Activated CD4-positive, alpha-beta T cell treated with anti-CD3 and anti-CD28 coated beads, Interleukin-2, amount 50 U/mL, for 48 hours (primary cell): ENCODE measurements at regions not wholly inside any gene's neighbourhood (a gene's known extent, or its start where the extent isn't known, plus 50 kb on each side); places are given as distances from the start of the nearest gene placed in this dataset.
"Not testable (repeated sequence)": the region's sequence is repeated elsewhere in the genome, so short reads cannot be mapped to it uniquely, and the experiment has no call there.

ENCODE experiments used
- DNase-seq, 2 experiments: peaks; one replicate each; pipeline ENCODE4 v3.0.0-alpha.2; 2020

DNA sequence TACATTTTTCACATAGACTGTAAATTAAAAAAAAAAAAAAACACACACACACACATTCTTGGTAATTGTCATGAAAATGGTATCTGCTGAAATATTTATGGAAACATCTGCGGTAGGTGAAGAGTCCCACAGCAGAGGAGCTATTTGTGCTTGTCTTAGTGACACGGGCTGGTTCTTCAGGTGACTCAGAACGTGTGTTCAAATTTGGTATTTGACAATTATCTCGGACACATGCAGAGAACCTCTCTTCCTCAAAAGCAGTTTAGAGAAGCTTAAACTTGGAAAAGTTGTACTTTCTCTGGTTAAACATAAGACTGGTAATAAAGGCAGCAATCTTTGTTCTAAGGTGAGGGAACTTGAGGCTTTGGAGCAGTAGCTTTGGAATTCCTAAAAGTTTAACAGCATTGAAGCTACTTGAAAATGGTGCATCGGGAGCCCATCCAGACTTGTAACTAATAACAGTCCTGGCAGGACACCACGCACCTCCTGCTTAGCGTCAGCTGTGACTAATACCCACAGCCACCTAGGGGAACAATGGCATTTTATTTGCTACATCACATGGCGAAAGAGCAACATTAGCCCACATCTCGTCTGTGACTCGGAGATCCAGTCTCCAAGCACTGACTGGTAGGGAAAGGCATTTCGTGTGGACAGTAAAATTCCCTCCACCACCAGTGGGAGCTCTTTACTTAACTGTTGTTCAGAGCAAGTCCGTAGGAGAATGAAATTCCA lies 1505.1 kb upstream of the SLC10A2 start:
- DNase-seq = peak in 1 of 2 experiments; percentile 5

DNA sequence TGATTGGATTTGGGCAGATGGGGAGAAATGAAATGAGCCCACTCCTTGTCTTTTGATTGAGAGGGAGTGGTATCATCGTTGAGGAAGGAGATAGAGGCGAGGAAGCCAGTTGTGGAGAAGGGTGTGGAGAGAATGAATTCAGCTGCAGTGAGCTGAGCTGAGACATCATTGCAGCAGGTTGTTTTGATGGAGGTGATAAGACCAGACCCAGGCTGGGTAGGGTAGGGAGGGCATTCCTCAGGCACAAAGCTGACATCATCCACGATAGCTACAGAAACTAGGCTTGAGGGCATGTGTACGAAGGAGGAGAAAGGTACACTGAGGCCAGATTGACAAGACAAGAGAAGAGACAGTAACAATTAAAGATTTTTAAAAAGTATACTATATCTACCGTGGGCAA lies 1500.9 kb upstream of the SLC10A2 start:
- no peak for DNase-seq

DNA sequence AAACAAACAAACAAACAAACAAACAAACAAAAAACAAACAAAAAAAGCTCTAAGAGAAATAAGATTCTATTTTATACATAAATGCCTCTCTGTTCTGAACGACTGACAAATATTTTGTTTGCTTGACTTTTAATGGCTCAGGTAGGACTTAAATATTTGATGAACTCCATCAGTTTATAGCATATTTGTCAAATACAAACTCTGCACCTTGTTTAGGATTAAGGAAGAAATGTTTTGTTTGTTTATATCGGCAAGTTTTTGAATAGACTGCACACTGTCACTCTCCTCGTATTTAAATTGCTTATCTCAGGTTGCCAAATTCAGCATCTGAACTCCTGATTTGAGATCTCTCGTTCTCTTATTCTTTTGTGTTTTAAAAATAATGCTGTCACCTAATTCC lies 1499.7 kb upstream of the SLC10A2 start:
- DNase-seq = no peak

DNA sequence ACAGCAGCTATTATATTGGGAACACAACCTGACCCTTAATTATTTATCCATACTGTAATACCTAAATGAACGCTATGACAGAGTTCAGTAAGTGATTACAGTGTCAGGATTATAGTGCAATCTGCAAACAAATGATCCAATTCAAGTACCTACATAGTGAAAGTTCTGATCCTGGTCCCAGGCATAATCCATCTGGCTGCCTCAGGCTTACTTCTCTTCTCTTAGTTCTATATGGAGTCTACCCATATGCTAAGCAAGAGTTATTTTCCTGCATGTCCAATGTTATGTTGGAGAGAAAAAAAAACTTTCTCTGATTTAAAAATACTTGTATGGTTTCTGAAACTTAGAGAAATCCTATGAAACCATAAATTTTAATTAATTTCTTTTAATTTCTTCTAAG lies 1487.7 kb upstream of the SLC10A2 start:
- DNase-seq = no peak

- no peak for DNase-seq
Observed at GRCh38 chr13:104553186-104553585, 1487.0 kb upstream of the SLC10A2 start.

DNA sequence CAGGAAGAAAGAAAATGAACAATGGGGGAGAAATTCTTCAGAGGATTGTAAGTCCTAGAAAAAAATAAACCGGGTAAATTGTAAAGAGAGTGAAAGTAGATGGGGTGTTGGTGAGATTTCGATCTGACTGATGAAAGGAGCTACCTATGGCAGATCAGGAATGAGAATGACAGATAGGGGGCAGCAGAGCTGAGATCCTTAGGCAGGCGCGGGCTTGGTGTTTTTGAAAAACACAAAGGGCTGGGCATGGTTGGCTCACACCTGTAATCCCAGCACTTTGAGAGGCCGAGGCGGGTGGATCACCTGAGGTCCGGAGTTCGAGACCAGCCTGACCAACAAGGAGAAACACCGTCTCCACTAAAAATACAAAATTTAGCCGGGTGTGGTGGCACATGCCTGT lies 1468.6 kb upstream of the SLC10A2 start:
- no peak for DNase-seq

GRCh38 chr13:104532132-104532531 lies 1465.9 kb upstream of the SLC10A2 start:
- no peak for DNase-seq

DNA sequence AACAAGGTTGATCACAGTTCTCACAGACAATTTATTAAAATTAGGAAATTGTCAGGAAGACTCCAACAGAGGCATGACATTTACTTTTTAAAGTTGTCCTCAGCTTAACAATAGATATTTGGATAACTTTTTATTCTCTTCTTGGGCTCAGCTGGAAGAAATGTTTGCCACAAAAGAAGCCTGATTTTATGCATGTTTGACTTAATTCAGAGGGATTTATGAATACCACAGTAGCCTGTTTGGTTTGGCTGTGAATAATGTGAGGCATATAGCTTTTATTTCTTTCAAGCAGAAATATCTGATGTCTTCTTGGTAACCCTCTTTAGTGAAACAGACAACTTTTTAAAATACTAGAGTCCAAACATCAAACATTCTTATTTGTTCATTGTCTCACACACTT lies 1464.5 kb upstream of the SLC10A2 start:
- DNase-seq = no peak

DNA sequence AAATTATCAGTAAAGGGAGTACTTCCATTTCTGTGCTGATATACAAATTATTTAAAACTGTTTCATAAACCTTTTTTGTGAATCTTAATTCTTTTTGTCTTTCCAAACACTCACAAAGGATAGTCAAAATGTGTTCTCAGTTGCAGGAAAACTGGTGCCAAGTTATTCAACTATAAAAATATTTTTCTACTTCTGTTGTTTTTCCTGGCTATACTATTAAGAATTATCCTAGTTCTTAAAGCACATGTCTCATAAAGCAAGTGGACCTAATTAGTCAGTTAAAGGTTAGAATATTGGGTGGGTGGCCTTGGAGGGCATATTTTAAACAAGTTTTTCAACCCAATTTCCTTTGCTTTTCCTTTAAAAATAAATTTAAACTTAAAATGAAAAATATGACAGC lies 1460.3 kb upstream of the SLC10A2 start:
- DNase-seq = no peak

- no peak for DNase-seq
Observed at GRCh38 chr13:104525467-104525866, 1459.2 kb upstream of the SLC10A2 start.

DNA sequence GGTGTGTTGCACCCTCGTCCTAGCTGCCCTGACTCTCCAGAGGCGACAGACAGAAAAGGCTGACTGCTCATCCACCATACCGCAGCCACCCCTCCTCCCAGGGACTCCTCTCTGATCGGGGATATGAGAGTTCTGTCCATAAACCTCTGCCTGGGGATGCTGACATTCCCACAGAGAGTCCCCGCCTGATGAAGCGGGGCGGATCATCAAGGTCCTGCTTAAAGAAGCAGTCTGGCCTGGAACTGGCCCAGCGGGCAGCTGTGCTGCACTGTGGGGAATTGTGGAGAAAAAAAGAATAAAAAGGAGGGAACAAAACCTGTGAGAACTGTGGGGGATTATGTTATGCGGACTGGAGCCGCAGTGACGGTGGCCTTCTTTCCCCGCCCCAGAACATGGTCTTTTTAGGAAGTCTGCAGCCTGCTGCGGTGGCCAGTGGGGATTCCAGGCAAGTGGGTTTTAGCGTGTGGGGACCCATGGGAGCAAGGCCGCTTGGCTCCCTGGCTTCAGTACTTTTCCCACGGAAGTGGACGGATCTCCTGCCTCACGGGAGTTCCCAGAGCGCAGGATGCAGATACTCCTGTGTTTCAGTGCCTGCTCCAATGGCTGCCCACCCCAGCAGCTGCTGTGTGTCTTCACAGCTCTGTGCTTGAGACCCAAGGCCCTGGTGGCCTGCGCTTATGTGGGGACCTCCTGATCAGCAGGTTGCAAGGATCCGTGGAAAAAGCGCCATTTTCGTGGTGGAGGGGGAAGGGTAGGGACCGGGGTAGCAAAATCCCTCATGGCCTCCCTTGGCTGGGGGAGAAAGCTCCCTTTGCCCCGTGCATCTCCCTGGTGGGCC lies 1456.2 kb upstream of the SLC10A2 start:
- DNase-seq = no peak

- DNase-seq = no peak
Observed at GRCh38 chr13:104510422-104510821, 1444.2 kb upstream of the SLC10A2 start.

DNA sequence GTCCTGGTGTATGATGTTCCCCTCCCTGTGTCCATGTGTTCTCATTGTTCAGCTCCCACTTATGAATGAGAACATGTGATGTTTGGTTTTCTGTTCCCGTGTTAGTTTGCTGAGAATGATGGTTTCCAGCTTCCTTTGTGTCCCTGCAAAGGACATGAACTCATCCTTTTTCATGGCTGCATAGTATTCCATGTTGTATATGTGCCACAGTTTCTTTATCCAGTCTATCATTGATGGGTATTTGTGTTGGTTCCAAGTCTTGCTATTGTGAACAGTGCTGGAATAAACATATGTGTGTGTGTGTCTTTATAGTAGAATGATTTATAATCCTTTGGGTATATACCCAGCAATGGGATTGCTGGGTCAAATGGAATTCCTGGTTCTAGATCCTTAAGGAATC lies 1427.3 kb upstream of the SLC10A2 start:
- not testable (repeated sequence) for DNase-seq

DNA sequence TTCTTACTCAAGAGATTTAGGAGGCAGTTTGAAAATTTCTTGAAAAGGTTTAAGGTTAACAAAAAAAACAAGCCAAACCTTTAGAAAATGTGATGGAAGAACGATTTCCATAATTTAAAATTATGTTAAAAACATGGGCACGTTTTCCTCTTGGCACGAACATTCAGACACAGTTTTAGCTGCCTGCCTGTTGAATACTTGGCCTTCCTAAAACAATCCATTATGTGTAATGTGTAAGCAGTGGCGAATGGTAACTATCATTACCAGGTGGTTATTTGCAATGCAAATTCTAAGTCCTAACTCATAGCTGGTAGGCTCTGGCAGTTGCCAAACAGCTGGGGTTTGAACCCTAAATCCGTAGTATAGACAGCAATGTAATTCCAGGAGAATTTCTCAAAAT lies 1425.7 kb upstream of the SLC10A2 start:
- DNase-seq = no peak

GRCh38 chr13:104487006-104487405 lies 1420.8 kb upstream of the SLC10A2 start:
- DNase-seq = no peak

DNA sequence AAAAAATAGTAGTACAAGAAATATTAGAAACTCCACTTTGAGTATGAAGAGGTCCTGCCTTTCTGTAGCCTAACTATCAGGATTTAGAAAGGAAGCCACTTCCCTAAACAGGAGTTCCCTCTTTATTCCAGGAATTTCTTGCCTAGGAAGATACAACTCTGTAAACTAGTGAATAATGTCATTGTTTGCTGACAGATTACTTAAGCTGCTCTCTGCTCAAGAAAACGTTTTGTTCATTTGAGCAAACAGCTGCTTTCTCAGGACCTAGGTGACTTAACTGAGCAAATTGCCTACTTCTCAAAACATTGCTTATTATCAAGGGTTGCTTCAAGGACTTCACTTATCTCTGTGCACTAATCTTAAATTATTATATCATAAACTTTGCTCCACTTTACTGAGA lies 1419.4 kb upstream of the SLC10A2 start:
- DNase-seq = no peak

DNA sequence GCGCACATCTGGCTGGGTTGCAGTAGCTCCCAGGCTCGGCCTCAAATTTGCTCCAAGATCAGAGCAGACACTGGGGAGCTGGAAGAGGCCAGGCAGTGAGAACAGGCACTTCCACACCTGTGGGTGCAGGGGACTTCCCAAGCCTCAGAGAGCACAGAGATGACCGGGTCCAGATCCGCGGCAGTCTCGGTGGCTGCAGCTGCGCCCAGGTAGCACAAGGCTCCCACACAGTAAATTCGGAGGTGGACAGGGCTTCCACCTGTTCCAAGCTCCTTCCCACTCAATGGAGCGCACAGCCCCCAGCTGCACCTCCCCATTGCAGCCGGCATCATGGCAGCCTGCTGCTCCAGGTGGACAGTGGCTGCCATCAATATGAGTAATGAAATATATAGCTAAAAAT lies 1417.4 kb upstream of the SLC10A2 start:
- no peak for DNase-seq

GRCh38 chr13:104477261-104477660 lies 1411.0 kb upstream of the SLC10A2 start:
- no peak for DNase-seq

GRCh38 chr13:104473936-104474335 lies 1407.7 kb upstream of the SLC10A2 start:
- no peak for DNase-seq

DNA sequence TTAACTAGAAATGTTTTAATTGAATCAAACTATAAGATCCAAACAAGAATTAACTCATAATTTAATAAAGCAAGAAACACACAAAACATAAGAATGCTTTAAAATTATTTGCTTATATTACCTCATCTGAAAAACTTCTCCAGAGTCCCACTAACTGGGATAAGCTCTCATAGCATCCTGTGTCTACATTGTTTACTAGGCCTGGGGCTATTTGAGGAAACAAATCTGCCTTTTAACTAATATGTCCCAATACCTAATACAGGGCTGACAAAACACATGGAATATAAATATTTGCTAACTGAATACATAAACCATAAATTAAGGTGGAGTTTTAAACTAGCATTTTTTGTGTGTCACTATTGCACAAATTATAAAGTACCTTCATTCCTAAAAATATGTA lies 1399.8 kb upstream of the SLC10A2 start:
- no peak for DNase-seq

DNA sequence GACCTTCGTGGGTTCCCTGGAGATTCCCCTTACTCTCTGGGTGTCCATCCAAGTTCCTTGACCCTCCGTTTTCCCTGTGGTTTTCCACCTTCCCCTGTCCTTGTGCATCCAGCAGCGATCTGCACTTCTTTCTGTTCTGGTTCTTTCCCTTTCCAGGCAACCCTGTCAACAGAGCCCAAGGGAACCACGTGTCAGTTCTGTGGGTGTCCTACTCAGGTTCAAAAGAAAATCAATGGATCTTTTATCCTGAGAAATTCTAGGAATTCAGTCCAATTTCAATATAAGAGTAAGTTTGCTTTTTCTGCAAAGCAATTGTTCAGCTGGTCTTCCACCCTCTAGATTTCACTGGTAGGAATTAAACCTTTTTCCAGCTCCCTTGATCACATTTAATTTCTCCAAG lies 1394.8 kb upstream of the SLC10A2 start:
- DNase-seq = no peak

DNA sequence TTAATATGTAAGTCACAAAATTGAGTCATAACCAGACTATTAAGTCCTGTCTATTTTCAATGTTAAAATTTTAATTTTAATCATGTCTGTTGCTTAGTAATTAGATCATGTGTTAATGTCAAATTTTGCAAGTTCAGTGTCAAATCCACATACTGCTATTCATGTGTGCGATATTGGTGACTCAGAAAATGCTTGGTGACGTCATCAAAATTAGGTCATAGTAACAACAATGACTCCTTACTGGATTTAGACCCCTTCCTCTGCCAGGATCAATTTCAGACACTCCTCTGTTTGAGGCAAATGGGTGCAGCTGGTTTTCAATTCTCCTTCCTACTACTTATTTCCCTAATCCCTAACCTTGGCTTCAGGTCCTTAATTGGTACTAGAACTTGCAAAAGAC lies 1394.3 kb upstream of the SLC10A2 start:
- no peak for DNase-seq

DNA sequence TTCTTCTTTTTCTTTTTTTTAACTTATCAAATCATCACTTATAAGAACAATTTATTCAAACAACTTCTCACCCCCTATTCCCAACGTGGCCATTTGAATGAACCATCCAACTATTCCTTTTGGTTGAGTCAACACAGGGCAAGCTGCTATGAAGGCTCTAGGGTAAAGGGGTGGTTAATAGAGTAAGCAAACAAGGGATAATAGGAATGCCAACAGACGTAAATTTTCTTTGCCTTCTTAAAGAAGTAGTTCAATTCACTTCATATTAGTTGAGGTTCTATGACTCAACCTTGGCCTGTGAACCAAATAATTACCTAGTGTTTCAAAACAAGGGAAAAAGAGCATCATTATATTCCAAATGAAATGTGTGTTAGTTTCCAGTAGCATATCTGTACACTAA lies 1383.8 kb upstream of the SLC10A2 start:
- no peak for DNase-seq

DNA sequence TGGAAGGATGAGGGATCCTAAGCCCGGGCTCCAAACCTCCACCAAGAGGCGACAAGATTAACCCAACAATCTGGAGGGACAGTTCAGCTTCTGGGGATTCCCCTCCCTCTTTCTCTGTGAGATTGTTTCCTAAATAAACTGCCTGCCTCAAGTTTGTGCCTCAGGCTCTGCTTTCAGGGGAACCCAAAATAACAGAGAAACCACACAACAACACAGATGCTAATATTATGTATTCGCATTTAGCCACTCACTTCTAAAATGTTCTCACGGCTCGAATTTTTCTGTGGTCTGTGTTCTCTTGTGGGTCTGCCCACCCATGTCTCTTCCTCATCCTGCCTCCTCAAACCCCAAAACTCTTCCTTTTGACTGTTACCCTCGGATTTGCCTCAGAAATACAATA lies 1381.1 kb upstream of the SLC10A2 start:
- DNase-seq = no peak

- no peak for DNase-seq
Observed at GRCh38 chr13:104442536-104442935, 1376.3 kb upstream of the SLC10A2 start.
